Erythroblast (primary cell): ENCODE measurements at regions not wholly inside any gene's neighbourhood (a gene's known extent, or its start where the extent isn't known, plus 50 kb on each side); places are given as distances from the start of the nearest gene placed in this dataset.

ENCODE experiments used
- GATA1 ChIP-seq: IDR thresholded peaks from 2 replicates; pipeline ENCODE4 v1.6.1; 2011; ENCODE audit warnings: low read depth, mild to moderate bottlenecking, control low read depth, low read length, moderate library complexity
- POLR2A ChIP-seq: IDR thresholded peaks from 2 replicates; pipeline ENCODE4 v1.6.1; 2011; ENCODE audit warnings: mild to moderate bottlenecking, low read length

- TF ChIP-seq POLR2A: no peak
- TF ChIP-seq GATA1: no peak
These were observed 377.1 kb upstream of the DPP6 start for GRCh38 chr7:153675131-153675530.
